ENCODE measurements at regions not wholly inside any gene's neighbourhood (a gene's known extent, or its start where the extent isn't known, plus 50 kb on each side); places are given as distances from the start of the nearest gene placed in this dataset.

DNA sequence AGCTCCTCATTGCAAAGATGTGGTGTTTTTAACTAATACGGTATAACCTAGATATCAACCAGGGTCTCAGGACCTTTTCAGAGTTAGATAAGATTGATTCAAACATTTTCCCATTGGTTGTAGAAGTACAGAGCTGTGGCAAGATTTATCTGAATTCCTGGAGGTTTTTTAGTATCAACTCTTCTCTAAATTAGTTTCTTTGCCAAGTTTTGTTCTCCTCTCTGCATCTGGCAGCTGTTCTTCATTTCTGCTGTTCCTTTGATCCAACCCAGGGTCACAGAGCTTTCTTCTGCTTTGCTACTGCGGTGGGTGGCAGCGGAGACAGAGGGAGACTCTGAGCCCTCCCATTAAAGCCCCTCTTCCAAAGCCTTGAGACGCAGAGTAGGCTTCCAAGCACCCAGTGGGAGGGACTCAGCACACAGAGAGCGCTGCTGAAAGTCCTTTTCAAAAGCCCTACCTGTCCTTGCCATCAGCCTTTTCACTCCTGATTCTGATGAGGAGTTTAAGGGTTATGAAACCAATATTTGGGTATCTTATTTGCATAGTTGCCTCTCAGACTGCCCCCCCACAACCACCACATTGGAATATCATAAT lies 146.3 kb upstream of the EEPD1 start:
- Histone ChIP-seq H4K20me1 (ENCODE audit: control insufficient read depth, insufficient read depth, insufficient read length) (no peaks in the 10 kb centered on the region), H3K23me2 (ENCODE audit: insufficient read length, low read depth, low read length, poor library complexity, severe bottlenecking) (no peaks in the 10 kb centered on the region), H3K27ac (ENCODE audit: insufficient read length, low read depth, low read length) (no peak overlapping the region), H2BK15ac (ENCODE audit: low read depth, low read length) (no peak overlapping the region), H2BK5ac (ENCODE audit: insufficient read length, low read length) (no peak overlapping the region), H2AFZ (ENCODE audit: low read length) (no peak overlapping the region), H3K4me1 (ENCODE audit: insufficient read depth, low read length) (no peaks in the 10 kb centered on the region), H4K8ac (replicated peaks; ENCODE audit: insufficient read length, low read depth, low read length) (no peak overlapping the region), H3K9ac (ENCODE audit: extremely low read depth, insufficient read length, low read length) (no peak overlapping the region), H4K91ac (ENCODE audit: insufficient read length, low read depth, low read length) (no peak overlapping the region), H2BK120ac (ENCODE audit: low read depth, low read length, poor library complexity, severe bottlenecking) (no peak overlapping the region), H3K9me3 (ENCODE audit: control insufficient read depth, low read depth, low read length) (no peaks in the 10 kb centered on the region), H2BK20ac (ENCODE audit: low read depth, low read length, poor library complexity, severe bottlenecking) (no peak overlapping the region), H3K18ac (ENCODE audit: insufficient read length, low read depth, low read length) (no peak overlapping the region), H3K79me2 (ENCODE audit: insufficient read depth, low read length) (no peaks in the 10 kb centered on the region), H3K14ac (ENCODE audit: insufficient read depth, low read length) (no peak overlapping the region), H3T11ph (ENCODE audit: low read length) (no peak overlapping the region), H3K27me3 (ENCODE audit: insufficient read depth, low read length) (no peaks in the 10 kb centered on the region), H2AK5ac (ENCODE audit: insufficient read length, low read length) (no peak overlapping the region), H2BK12ac (ENCODE audit: insufficient read length, low read depth, low read length) (no peak overlapping the region), H3K4ac (ENCODE audit: low read depth, low read length) (no peak overlapping the region), H3K4me2 (ENCODE audit: insufficient read depth, insufficient read length, low read length) (no peak overlapping the region), H3K79me1 (ENCODE audit: insufficient read depth, low read depth, low read length, poor library complexity, severe bottlenecking) (no peaks in the 10 kb centered on the region), H3K23ac (ENCODE audit: insufficient read length, low read depth, low read length) (no peak overlapping the region), H3K56ac (ENCODE audit: insufficient read length, low read depth, low read length) (no peak overlapping the region), H4K5ac (ENCODE audit: insufficient read length, low read depth, low read length) (no peak overlapping the region)
- peaks cover 13 to 17% of the 10 kb centered on the region in 2 experiments for H3K4me1 Mint-ChIP-seq
- peaks cover 11% of the 10 kb centered on the region for H3K27me3 Mint-ChIP-seq (ENCODE audit: low read depth)
- peaks cover 0 to 4% of the 10 kb centered on the region in 2 experiments; a peak in 2 of 5 replicates for H3K9me3 Mint-ChIP-seq
- TF ChIP-seq, protein P1, sequence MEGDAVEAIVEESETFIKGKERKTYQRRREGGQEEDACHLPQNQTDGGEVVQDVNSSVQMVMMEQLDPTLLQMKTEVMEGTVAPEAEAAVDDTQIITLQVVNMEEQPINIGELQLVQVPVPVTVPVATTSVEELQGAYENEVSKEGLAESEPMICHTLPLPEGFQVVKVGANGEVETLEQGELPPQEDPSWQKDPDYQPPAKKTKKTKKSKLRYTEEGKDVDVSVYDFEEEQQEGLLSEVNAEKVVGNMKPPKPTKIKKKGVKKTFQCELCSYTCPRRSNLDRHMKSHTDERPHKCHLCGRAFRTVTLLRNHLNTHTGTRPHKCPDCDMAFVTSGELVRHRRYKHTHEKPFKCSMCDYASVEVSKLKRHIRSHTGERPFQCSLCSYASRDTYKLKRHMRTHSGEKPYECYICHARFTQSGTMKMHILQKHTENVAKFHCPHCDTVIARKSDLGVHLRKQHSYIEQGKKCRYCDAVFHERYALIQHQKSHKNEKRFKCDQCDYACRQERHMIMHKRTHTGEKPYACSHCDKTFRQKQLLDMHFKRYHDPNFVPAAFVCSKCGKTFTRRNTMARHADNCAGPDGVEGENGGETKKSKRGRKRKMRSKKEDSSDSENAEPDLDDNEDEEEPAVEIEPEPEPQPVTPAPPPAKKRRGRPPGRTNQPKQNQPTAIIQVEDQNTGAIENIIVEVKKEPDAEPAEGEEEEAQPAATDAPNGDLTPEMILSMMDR (conservative IDR thresholded peaks at IDR 0.05), result no peak
- no peak overlapping the region for H3K27ac Mint-ChIP-seq
- WGBS (ENCODE audit: extremely low coverage, insufficient read length, low lambda C conversion rate), result no CpG with 5 or more reads among the region's 5 CpGs
- 0 out of 7 replicates have a peak, but pooled peaks cover 0 to 7% (median 0%) of the 10 kb centered on the region in 3 experiments for H3K36me3 Mint-ChIP-seq (ENCODE audit: insufficient read depth in 1 of 3, low read depth in 3 of 3)
- H3K4me3 Mint-ChIP-seq, result no peak overlapping the region
- no peak for DNase-seq
